ENCODE measurements at regions not wholly inside any gene's neighbourhood (a gene's known extent, or its start where the extent isn't known, plus 50 kb on each side); places are given as distances from the start of the nearest gene placed in this dataset.

DNA sequence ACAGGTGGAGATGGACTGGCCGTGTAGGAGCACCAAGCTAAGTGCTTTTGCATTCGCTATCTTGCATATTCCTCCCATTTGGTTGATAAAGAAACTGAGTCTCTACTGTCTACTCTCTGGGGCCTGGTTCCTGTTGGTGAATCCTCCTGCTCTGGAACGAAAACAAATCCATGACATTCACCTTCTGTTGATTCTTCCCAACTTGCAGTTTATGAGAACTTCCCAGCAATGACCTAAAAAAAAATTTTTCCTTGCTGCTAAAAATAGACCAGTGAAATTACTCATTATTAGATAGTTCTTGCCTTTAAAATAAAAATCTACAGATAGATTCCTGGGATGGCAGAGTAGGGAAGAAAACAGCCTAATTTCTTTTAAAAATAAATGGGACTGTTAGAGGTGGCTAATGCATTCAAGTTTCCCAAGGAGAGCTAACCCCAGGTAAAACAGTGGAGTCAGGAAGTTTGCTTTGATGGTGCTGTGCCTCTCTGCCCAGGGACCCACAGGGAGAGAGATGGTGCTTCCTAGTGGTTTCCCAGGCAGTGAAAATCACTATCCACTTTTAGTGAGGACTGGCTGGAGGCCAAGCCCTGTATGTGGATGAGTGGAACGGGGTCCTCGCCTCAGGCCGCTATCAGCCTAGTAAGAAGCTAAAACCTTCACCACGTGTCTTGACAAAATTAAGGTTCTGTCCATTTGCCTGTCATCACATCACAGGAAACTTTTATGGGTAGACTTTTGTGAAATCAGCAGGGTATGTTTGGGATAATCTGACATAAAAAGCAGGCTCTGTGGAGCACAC is 68.4 kb upstream of the NR3C1 start:
- DNase-seq (ENCODE audit: insufficient read length, low spot score) = no peak
- FAIRE-seq = no peak
- no peak for TF ChIP-seq POLR2A (IDR thresholded peaks at IDR 0.05; ENCODE audit: low read depth, low read length)

DNA sequence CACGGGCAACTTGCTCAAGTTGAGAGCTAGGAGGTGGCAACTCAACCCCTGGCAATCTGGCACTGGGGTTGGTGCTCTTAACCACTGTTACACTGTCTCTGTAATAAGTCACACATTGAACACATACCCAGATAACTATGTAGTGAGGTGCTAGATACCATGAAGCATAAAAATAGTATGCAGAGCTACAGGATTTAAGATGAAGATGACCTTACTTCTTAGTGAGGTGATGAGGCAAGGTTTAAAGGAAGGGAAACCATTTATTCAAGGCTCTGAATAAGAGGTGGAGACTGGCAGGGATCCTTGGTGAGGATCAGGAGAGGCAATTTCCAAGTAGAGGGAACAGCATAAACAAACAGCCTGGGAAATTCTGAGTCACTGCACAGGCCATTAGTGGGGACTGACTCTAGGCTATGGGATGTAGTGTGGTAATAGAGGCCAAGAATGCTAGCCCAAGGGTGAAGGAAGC is 67.6 kb upstream of the NR3C1 start:
- FAIRE-seq = peak; percentile 97
- no peak for TF ChIP-seq POLR2A (IDR thresholded peaks at IDR 0.05; ENCODE audit: low read depth, low read length)
- peak; percentile 20 for DNase-seq (ENCODE audit: insufficient read length, low spot score)

DNA sequence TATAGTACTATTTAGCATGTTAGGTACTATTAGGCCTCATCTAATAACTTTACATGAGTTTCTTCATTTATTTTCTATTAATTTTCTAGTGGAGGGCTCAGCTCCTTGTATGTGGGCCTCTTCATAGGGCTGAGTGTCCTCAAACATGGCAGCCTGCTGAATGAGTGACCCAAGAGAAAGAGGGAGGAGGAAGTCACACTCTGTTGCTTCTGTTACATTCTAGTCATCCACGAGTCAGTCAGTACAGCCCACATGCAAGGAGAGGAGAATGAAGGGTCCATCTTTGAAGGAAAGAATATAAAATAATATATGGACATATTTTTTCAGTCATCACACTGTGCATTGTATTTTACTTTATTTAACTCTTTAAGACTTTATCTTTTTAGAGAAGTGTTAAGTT is 66.6 kb upstream of the NR3C1 start:
- DNase-seq (ENCODE audit: insufficient read length, low spot score) = no peak
- TF ChIP-seq POLR2A (IDR thresholded peaks at IDR 0.05; ENCODE audit: low read depth, low read length) = no peak
- no peak for FAIRE-seq

DNA sequence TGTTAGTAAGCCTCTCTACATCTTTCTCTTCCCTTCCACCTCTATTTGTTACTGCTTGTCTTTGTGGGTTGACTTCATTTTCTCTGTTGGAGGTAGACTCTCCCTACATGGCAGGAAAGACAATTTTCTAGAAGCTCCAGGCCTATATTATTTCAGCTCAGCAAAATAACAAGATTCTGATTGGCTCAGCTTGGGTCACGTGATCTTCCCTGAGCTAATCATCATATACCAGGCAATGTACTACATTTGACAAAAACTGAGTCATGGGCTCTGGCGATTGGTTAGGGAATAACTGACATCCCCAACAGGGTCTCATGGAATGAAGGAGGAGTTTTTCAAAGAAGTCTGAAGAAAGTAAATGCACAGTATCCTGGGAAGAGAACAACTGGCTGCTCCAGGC is 65.6 kb upstream of the NR3C1 start:
- no peak for TF ChIP-seq POLR2A (IDR thresholded peaks at IDR 0.05; ENCODE audit: low read depth, low read length)
- no peak for FAIRE-seq
- DNase-seq (ENCODE audit: insufficient read length, low spot score) = no peak

DNA sequence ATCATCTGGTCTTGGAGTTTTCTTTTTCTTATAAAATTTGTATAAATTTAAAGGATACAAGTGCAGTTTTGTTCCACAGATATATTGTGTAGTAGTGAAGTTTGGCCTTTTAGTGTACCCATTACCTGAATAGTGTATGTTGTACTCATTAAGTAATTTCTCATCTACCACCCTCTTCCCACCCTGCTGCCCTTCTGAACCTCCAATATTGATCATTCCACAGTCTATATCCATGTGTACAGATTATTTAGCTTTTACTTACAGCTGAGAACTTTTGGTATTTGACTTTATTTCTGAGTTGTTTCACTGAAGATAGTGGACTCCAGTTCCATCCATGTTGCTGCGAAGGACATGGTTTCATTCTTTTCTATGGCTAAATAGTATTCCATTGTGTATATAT is 63.1 kb upstream of the NR3C1 start:
- FAIRE-seq (no peak), DNase-seq (ENCODE audit: insufficient read length, low spot score) (no peak)
- TF ChIP-seq POLR2A (IDR thresholded peaks at IDR 0.05; ENCODE audit: low read depth, low read length) = no peak

DNA sequence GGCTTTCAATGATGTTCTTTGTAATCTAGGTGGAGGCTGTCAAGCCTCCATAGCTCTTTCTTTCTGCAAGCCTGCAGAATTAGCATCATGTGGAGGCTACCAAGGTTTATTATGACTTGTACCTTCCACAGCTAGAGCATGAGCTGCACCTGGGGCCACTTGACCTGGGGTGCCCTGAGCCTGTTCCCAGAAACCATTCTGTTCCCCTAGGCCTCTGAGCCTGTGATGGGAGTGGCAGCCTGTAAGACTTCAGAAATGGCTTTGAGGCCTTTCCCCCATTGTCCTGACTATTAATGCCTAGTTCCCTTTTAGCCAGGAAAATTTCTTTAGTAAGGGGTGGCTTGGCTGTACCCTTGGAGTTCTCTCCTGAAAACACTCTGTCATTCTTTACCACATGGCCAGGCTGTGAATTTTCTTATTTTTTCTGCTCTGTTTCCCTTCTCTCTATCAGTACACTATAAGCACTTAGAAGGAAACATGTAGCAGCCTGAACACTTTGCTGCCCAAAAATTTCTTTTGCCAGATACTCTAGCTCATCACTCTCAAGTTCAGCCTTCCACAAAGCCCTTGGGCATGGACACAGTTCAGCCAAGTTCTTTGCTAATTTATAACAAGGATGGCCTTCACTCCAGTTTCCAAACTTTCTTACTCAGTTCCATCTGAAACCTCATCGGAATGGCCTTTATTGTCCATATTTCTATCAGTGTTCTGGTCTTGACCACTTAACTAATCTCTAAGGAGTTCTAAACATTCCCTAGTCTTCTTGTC is 61.4 kb upstream of the NR3C1 start:
- FAIRE-seq (no peak), DNase-seq (ENCODE audit: insufficient read length, low spot score) (no peak)
- TF ChIP-seq POLR2A (IDR thresholded peaks at IDR 0.05; ENCODE audit: low read depth, low read length) = no peak

DNA sequence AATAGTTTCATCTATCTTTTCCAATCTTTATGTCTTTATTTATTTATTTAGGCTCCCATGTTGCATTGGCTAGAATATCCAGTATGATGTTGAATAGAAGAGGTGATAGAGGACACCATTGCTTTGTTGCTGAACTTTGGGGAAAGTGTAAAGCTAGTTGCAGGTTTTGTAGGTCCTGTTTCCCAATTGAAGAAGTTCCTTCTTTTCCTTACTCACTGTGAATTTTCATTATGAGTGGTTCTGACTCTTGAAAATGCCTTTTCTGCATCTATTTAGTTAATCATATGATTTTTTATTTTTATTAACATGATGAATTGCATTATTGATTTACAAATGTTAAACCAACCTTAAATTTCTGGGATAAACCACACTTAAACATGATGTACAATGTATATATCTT is 58.9 kb upstream of the NR3C1 start:
- DNase-seq (ENCODE audit: insufficient read length, low spot score) = no peak
- no peak for FAIRE-seq
- TF ChIP-seq POLR2A (IDR thresholded peaks at IDR 0.05; ENCODE audit: low read depth, low read length) = no peak

DNA sequence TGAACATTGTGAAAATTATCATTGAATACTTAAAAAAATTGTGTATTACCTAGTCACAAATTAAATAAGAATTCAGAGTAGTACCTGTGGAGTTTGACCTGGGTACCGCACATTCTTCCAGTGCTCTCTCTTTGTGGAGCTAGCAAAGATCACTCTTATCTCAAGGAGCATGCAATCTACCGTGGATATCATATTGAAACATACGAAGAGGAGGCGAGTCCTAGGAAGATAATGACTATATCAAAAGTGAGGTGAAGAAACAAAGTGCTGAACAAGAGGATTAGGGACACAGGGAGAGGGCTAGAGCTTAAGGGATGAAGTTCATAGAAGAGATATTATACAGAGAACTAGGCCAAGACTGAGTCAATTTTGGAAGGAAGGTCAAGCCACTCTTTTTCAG is 55.9 kb upstream of the NR3C1 start:
- FAIRE-seq = no peak
- no peak for DNase-seq (ENCODE audit: insufficient read length, low spot score)
- no peak for TF ChIP-seq POLR2A (IDR thresholded peaks at IDR 0.05; ENCODE audit: low read depth, low read length)

DNA sequence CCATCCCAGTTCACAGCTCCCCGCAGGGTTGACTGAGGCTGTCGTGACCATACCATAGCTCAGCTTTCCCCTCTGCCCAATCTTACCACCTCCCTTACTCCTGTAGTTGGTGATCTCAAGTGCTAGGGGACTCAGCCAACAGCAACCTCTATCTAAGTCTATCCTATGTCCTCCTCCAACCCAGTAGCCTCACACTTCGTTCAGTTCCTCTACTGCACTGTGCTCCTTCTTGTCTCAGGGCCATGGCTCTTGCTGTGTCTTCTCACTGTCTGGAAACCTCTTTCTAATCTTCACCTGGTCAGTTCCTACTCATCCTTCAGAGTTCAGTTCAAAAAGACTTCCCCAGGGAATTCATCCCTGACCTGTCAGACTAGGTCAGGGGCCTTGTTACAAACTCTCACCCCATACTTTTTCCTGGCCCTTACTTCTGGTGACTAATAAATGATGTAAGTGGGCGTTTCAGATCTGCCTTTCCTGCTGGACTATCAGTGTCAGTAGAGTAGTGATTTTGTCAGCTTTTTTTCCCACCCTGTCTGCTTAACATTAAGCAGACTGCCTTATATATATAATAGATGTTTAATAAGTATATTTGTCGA is 53.6 kb upstream of the NR3C1 start:
- FAIRE-seq (peak; percentile 73), DNase-seq (ENCODE audit: insufficient read length, low spot score) (peak; percentile 29)
- no peak for TF ChIP-seq POLR2A (IDR thresholded peaks at IDR 0.05; ENCODE audit: low read depth, low read length)

DNA sequence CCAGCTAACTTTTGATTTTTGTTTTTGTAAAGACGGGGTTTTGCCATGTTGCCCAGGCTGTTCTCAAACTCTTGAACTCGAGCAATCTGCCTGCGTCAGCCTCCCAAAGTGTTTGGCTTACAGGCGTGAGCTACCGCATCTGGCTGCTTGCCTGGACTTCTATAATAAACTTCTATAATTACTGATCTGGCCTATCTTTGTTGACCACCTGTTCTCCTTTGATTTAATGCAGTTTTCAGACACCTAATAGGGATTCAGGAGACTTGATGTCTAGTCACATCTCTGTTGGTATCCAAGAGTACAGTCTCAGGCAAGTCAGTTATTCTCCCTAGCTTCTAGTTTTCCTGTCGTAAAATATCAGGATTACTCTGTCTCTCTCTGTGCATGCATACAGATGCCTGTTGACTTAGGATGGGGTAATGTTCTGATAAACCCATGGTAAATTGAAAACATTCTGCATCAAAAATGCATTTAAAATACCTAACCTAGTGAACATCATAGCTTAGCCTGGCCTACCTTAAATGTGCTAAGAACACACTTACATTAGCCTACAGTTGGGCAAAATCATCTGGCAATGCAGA is 51.5 kb upstream of the NR3C1 start:
- no peak for TF ChIP-seq POLR2A (IDR thresholded peaks at IDR 0.05; ENCODE audit: low read depth, low read length)
- FAIRE-seq (no peak), DNase-seq (ENCODE audit: insufficient read length, low spot score) (no peak)

DNA sequence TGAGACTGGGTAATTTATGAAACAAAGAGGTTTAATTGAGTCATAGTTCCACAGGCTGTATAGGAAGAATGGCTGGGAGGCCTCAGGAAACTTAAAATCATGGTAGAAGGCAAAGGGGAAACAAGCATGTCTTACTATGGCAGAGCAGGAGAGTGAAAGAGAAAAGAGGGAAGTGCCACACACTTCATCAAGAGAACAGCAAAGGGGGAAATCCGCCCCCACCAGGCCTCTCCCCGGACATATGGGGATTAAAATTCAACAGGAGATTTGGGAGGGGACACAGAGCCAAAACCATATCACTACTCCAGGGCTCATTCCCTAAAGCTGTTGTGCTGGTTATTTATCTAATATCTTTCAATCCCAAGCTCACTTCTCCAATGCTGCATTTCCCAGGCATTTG is 50.2 kb upstream of the NR3C1 start:
- FAIRE-seq (no peak), DNase-seq (ENCODE audit: insufficient read length, low spot score) (no peak)

More for the DNA sequence above, 50.2 kb upstream of the NR3C1 start:
- TF ChIP-seq POLR2A (IDR thresholded peaks at IDR 0.05; ENCODE audit: low read depth, low read length) = no peak
